H1 (cell line): ENCODE measurements at regions not wholly inside any gene's neighbourhood (a gene's known extent, or its start where the extent isn't known, plus 50 kb on each side); places are given as distances from the start of the nearest gene placed in this dataset.

ENCODE experiments used
- CTCF ChIA-PET: fragments of 300-600 bp; sonication (Branson Sonifier 250); formaldehyde crosslinking; loops from one replicate; lab custom pipeline; 2021; ENCODE audit not compliant: partially characterized antibody; lab: Charles Lee
- POLR2A ChIA-PET: fragments of 300-600 bp; sonication (Branson Sonifier 250); formaldehyde crosslinking; loops from one replicate; lab custom pipeline; 2021; ENCODE audit warnings: inconsistent platforms; ENCODE audit not compliant: partially characterized antibody; lab: Charles Lee
- DNase-seq, 2 experiments: peaks; one replicate each; pipeline versions ENCODE4 v3.0.0 to v3.0.0-alpha.2; 2010 to 2022; ENCODE audit warnings: low spot score in 2 of 2, low read depth in 1 of 2, mixed read lengths in 1 of 2
- FAIRE-seq: peaks from 2 replicates; lab custom pipeline; 2011; peaks lifted over from hg19 to GRCh38; lab: Jason Lieb, UNC
- H2AFZ ChIP-seq: 2 replicates; pipeline ENCODE4 v1.8.1; 2012; ENCODE audit warnings: low read length, inconsistent platforms
- H2AK5ac ChIP-seq: 2 replicates; pipeline ENCODE4 v1.6.1; 2013; ENCODE audit warnings: low read depth, low read length
- H2BK120ac ChIP-seq: replicated peaks from 2 replicates; pipeline ENCODE3; 2013; ENCODE audit warnings: low read depth, low read length, inconsistent platforms
- H2BK12ac ChIP-seq: 2 replicates; pipeline ENCODE4 v1.6.1; 2013; ENCODE audit warnings: low read depth, low read length
- H2BK15ac ChIP-seq: 2 replicates; pipeline ENCODE4 v1.6.1; 2013; ENCODE audit warnings: low read length
- H2BK20ac ChIP-seq: 2 replicates; pipeline ENCODE4 v1.6.1; 2013; ENCODE audit warnings: low read length
- H2BK5ac ChIP-seq: 2 replicates; pipeline ENCODE4 v1.6.1; 2013; ENCODE audit warnings: low read depth, low read length
- H3K14ac ChIP-seq: 2 replicates; pipeline ENCODE4 v1.6.1; 2013; ENCODE audit warnings: inconsistent platforms; ENCODE audit not compliant: insufficient read length
- H3K18ac ChIP-seq: 2 replicates; pipeline ENCODE4 v1.6.1; 2013; ENCODE audit warnings: low read length; ENCODE audit errors: extremely low read depth
- H3K23ac ChIP-seq: 2 replicates; pipeline ENCODE4 v1.6.1; 2013; ENCODE audit warnings: inconsistent platforms; ENCODE audit not compliant: insufficient read length
- H3K23me2 ChIP-seq: 2 replicates; pipeline ENCODE4 v1.6.1; 2013; ENCODE audit warnings: low read depth, low read length
- H3K27ac ChIP-seq: 2 replicates; pipeline ENCODE4 v1.6.1; 2011; ENCODE audit warnings: low read depth, low read length, inconsistent platforms
- H3K27me3 ChIP-seq, 4 experiments: replicated peaks in 1 of 4; 1 replicate in 1 of 4; 2 replicates in 3 of 4; pipeline versions ENCODE4 v1.6.1 to v1.8.1; 2011 to 2013; ENCODE audit warnings: low read length in 3 of 4, mild to moderate bottlenecking in 3 of 4, inconsistent platforms in 2 of 4, mixed read lengths in 2 of 4, moderate library complexity in 1 of 4; ENCODE audit not compliant: control insufficient read depth in 3 of 4, insufficient read depth in 3 of 4; ENCODE audit errors: extremely low read depth in 1 of 4
- H3K36me3 ChIP-seq, 4 experiments: 2 replicates each; pipeline versions ENCODE4 v1.6.1 to v1.8.1; 2011 to 2013; ENCODE audit warnings: mild to moderate bottlenecking in 4 of 4, low read length in 3 of 4, moderate library complexity in 2 of 4, control low read depth in 1 of 4, inconsistent platforms in 1 of 4; ENCODE audit not compliant: insufficient read depth in 4 of 4, control insufficient read depth in 2 of 4
- H3K4ac ChIP-seq: replicated peaks from 2 replicates; pipeline ENCODE3; 2013; ENCODE audit warnings: low read length, low read depth, mixed read lengths, inconsistent platforms; ENCODE audit not compliant: insufficient read length
- H3K4me1 ChIP-seq, 4 experiments: replicated peaks in 1 of 4; 1 replicate in 1 of 4; 2 replicates in 3 of 4; pipeline versions ENCODE4 v1.6.1 to v1.8.1; 2011 to 2013; ENCODE audit warnings: low read length in 3 of 4, inconsistent platforms in 2 of 4, mixed read lengths in 1 of 4; ENCODE audit not compliant: insufficient read depth in 4 of 4, control insufficient read depth in 3 of 4
- H3K4me2 ChIP-seq, 2 experiments: 2 replicates each; pipeline versions ENCODE4 v1.6.1 to v1.8.1; 2011 to 2013; ENCODE audit warnings: low read depth in 2 of 2, low read length in 2 of 2, control low read depth in 1 of 2, inconsistent platforms in 1 of 2, mild to moderate bottlenecking in 1 of 2; ENCODE audit not compliant: insufficient read depth in 1 of 2
- H3K4me3 ChIP-seq, 4 experiments: fragments of 200-600, 300-600 bp in 1 of 4; sonication (generic), shearing (Covaris generic), sonication (Bioruptor Twin) in 1 of 4; 2 replicates each; pipeline versions ENCODE4 v1.5.1 to v1.8.1; 2011 to 2016; ENCODE audit warnings: low read length in 4 of 4, low read depth in 3 of 4, control low read depth in 2 of 4, inconsistent platforms in 2 of 4, mild to moderate bottlenecking in 2 of 4, mixed read lengths in 1 of 4, moderate library complexity in 1 of 4; ENCODE audit not compliant: insufficient read depth in 2 of 4; ENCODE audit errors: extremely low read depth in 1 of 4
- H3K56ac ChIP-seq: replicated peaks from 2 replicates; pipeline ENCODE3; 2013; ENCODE audit warnings: low read depth, mild to moderate bottlenecking, mixed read lengths, low read length, inconsistent platforms; ENCODE audit not compliant: insufficient read length
- H3K79me1 ChIP-seq: 2 replicates; pipeline ENCODE4 v1.6.1; 2013; ENCODE audit warnings: low read depth, low read length, control low read depth
- H3K79me2 ChIP-seq, 2 experiments: 2 replicates each; pipeline versions ENCODE4 v1.6.1 to v1.8.1; 2012 to 2013; ENCODE audit warnings: low read length in 2 of 2, mild to moderate bottlenecking in 2 of 2, inconsistent platforms in 1 of 2; ENCODE audit not compliant: insufficient read depth in 2 of 2, control insufficient read depth in 1 of 2
- H3K9ac ChIP-seq, 4 experiments: replicated peaks in 1 of 4; 1 replicate in 1 of 4; 2 replicates in 3 of 4; pipeline versions ENCODE4 v1.6.1 to v1.8.1; 2011 to 2013; ENCODE audit warnings: low read depth in 3 of 4, low read length in 3 of 4, control low read depth in 2 of 4, mild to moderate bottlenecking in 2 of 4, moderate library complexity in 2 of 4, inconsistent platforms in 1 of 4; ENCODE audit errors: extremely low read depth in 1 of 4
- H3K9me3 ChIP-seq, 2 experiments: 2 replicates each; pipeline versions ENCODE4 v1.6.1 to v1.8.1; 2012 to 2013; ENCODE audit warnings: mild to moderate bottlenecking in 2 of 2, moderate library complexity in 2 of 2, control low read depth in 1 of 2, inconsistent platforms in 1 of 2, low read depth in 1 of 2, low read length in 1 of 2, mixed read lengths in 1 of 2; ENCODE audit not compliant: insufficient read depth in 2 of 2
- H4K20me1 ChIP-seq, 2 experiments: replicated peaks in 1 of 2; 2 replicates each; pipeline versions ENCODE3 to v1.8.1; 2011 to 2013; ENCODE audit warnings: inconsistent platforms in 2 of 2, low read length in 2 of 2, mild to moderate bottlenecking in 1 of 2; ENCODE audit not compliant: insufficient read depth in 2 of 2, control insufficient read depth in 1 of 2
- H4K5ac ChIP-seq: 2 replicates; pipeline ENCODE4 v1.6.1; 2013; ENCODE audit warnings: low read length, low read depth, mixed read lengths, inconsistent platforms; ENCODE audit not compliant: insufficient read length
- H4K8ac ChIP-seq: 2 replicates; pipeline ENCODE4 v1.8.0; 2013; ENCODE audit warnings: mild to moderate bottlenecking, moderate library complexity, low read length, inconsistent platforms; ENCODE audit not compliant: insufficient read depth; ENCODE audit errors: extremely low read depth
- H4K91ac ChIP-seq: replicated peaks from 2 replicates; pipeline ENCODE3; 2013; ENCODE audit warnings: low read length, mixed read lengths, inconsistent platforms; ENCODE audit not compliant: insufficient read length
- BACH1 ChIP-seq: IDR thresholded peaks from 2 replicates; pipeline ENCODE4 v1.6.1; 2012; ENCODE audit warnings: low read length, improper control_type of control experiment
- BRCA1 ChIP-seq: IDR thresholded peaks from 2 replicates; pipeline ENCODE4 v1.6.1; 2012; ENCODE audit warnings: low read depth, low read length, improper control_type of control experiment
- CBX5 ChIP-seq: fragments of 300-800, 300-1000 bp; sonication (generic); IDR thresholded peaks from 2 replicates; pipeline ENCODE4 v1.7.1; 2016; ENCODE audit warnings: antibody characterized with exemption, low read length, low read depth
- CBX8 ChIP-seq: fragments of 300-800, 300-1000 bp; sonication (generic); IDR thresholded peaks from 2 replicates; pipeline ENCODE4 v1.7.1; 2016; ENCODE audit warnings: low read depth, low read length, borderline replicate concordance
- EGR1 ChIP-seq: IDR thresholded peaks from 2 replicates; pipeline ENCODE4 v1.6.1; 2011; ENCODE audit warnings: low read depth, low read length, borderline replicate concordance
- GABPA ChIP-seq: IDR thresholded peaks from 2 replicates; pipeline ENCODE4 v1.6.1; 2011; ENCODE audit warnings: mild to moderate bottlenecking, low read length, moderate library complexity, borderline replicate concordance; ENCODE audit not compliant: insufficient read depth
- JUN ChIP-seq: IDR thresholded peaks from 2 replicates; pipeline ENCODE4 v1.6.1; 2011; ENCODE audit warnings: low read depth, mild to moderate bottlenecking, improper control_type of control experiment, low read length
- KDM1A ChIP-seq: fragments of 200-600, 300-600 bp; sonication (generic); IDR thresholded peaks from 2 replicates; pipeline ENCODE4 v1.7.1; 2016; ENCODE audit warnings: mild to moderate bottlenecking, low read length, borderline replicate concordance
- KDM5A ChIP-seq: fragments of 200-600 bp; IDR thresholded peaks from 2 replicates; pipeline ENCODE4 v1.7.1; 2012; ENCODE audit warnings: mild to moderate bottlenecking, low read length, inconsistent platforms, mixed read lengths
- RAD21 ChIP-seq, 2 experiments: IDR thresholded peaks in 1 of 2; conservative IDR thresholded peaks in 1 of 2; 2 replicates each; pipeline ENCODE4 v1.6.1; 2011; ENCODE audit warnings: low read depth in 2 of 2, low read length in 2 of 2, improper control_type of control experiment in 1 of 2, inconsistent platforms in 1 of 2, mild to moderate bottlenecking in 1 of 2, moderate library complexity in 1 of 2
- RNF2 ChIP-seq: fragments of 200-900, 300-1000 bp; sonication (generic); IDR thresholded peaks from 2 replicates; pipeline ENCODE4 v1.7.1; 2016; ENCODE audit warnings: borderline replicate concordance, low read depth, mild to moderate bottlenecking, antibody characterized with exemption, low read length; ENCODE audit not compliant: poor library complexity, severe bottlenecking; ENCODE audit errors: missing control alignments
- RXRA ChIP-seq: IDR thresholded peaks from 2 replicates; pipeline ENCODE4 v1.6.1; 2011; ENCODE audit warnings: low read depth, mild to moderate bottlenecking, low read length, moderate library complexity; ENCODE audit not compliant: insufficient read depth
- SP2 ChIP-seq: IDR thresholded peaks from 2 replicates; pipeline ENCODE4 v1.6.1; 2012; ENCODE audit warnings: mild to moderate bottlenecking, low read length, inconsistent platforms
- TBP ChIP-seq: IDR thresholded peaks from 2 replicates; pipeline ENCODE4 v1.6.1; 2011; ENCODE audit warnings: low read depth, low read length, improper control_type of control experiment
- WGBS, 2 experiments: shearing (Covaris generic) in 1 of 2; methylation state at CpG; one replicate each; pipeline versions ENCODE4 v1.1.6 to v1.1.7; 2013 to 2015; ENCODE audit warnings: low lambda C conversion rate in 2 of 2, mixed read lengths in 2 of 2, inconsistent platforms in 1 of 2, low coverage in 1 of 2, missing lambda C conversion rate in 1 of 2; ENCODE audit not compliant: insufficient replicate concordance in 2 of 2, insufficient coverage in 1 of 2, insufficient read length in 1 of 2; ENCODE audit errors: extremely low coverage in 1 of 2, missing lambda C conversion rate in 1 of 2; 5-methylcytosine and 5-hydroxymethylcytosine counted together
- TF ChIP-seq, protein P1 (sequence below): IDR thresholded peaks from 2 replicates; pipeline ENCODE4 v1.6.1; 2012; ENCODE audit warnings: inconsistent platforms

DNA sequence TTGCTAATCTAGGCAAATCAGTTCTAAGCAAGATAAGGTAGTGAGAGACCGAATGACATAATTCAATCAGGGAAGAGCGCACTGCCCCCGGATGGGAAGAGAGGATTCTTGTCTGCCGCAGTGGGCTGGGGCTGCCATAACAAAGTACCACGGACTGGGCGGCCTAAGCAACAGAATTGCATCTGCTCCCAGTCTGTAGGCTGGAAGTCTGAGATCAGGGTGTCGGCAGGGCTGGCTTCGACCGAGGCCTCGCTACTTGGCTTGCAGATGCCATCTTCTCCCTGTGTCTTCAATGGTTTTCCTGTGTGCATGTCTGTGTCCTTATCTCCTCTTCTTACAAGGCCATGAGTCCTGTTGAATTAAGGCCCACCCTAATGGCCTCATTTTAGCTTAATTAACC, 59.7 kb upstream of the TMEM72 start:
- Histone ChIP-seq H4K5ac (no peak overlapping the region), H3K27me3 (no peaks in the 10 kb centered on the region; a peak in 2 of 7 replicates), H3K4me2 (no peak overlapping the region), H3K9me3 (no peaks in the 10 kb centered on the region), H3K27ac (no peak overlapping the region), H2BK120ac (no peak overlapping the region), H3K4ac (no peak overlapping the region), H3K79me1 (no peaks in the 10 kb centered on the region), H3K4me3 (no peak overlapping the region), H3K14ac (no peak overlapping the region), H2BK12ac (no peak overlapping the region), H2AFZ (no peak overlapping the region), H2BK15ac (no peak overlapping the region), H4K20me1 (no peaks in the 10 kb centered on the region), H3K36me3 (no peaks in the 10 kb centered on the region), H4K8ac (no peak overlapping the region), H3K9ac (no peak overlapping the region), H3K23me2 (no peaks in the 10 kb centered on the region), H3K18ac (no peak overlapping the region), H3K23ac (no peak overlapping the region), H3K79me2 (no peaks in the 10 kb centered on the region), H2BK20ac (no peak overlapping the region), H4K91ac (no peak overlapping the region), H3K4me1 (peaks cover 0 to 4% (median 0%) of the 10 kb centered on the region in 4 experiments; a peak in 2 of 7 replicates), H3K56ac (no peak overlapping the region), H2BK5ac (no peak overlapping the region), H2AK5ac (no peak overlapping the region)
- WGBS, 2 experiments, result 95% methylated on average over 10 of the region's 10 CpGs; no CpG with 5 or more reads in 1 of the 2 experiments
- ChIA-PET CTCF (interaction anchor here (0.5 to 1.2 kb wide), 2 partner anchors 13 to 117 kb away, joined by 3 read pairs; no protein-coding TSS in a partner anchor), POLR2A (no interaction called here)
- FAIRE-seq (no peak), DNase-seq (no peak)
- no peak for TF ChIP-seq GABPA
- no peak for TF ChIP-seq CBX8
- TF ChIP-seq RAD21 (IDR thresholded peaks at IDR 0.05 in 1 of 2, conservative IDR thresholded peaks at IDR 0.05 in 1 of 2; ENCODE audit: low read depth in 2 of 2, low read length in 2 of 2), result no peak
- TF ChIP-seq KDM1A, result no peak
- TF ChIP-seq RXRA, result no peak
- TF ChIP-seq RNF2, result no peak
- no peak for TF ChIP-seq EGR1
- no peak for TF ChIP-seq JUN
- no peak for TF ChIP-seq CBX5
- TF ChIP-seq TBP, result no peak
- no peak for TF ChIP-seq BACH1
- TF ChIP-seq, protein P1, sequence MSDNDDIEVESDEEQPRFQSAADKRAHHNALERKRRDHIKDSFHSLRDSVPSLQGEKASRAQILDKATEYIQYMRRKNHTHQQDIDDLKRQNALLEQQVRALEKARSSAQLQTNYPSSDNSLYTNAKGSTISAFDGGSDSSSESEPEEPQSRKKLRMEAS, result no peak
- TF ChIP-seq BRCA1, result no peak
- no peak for TF ChIP-seq SP2
- no peak for TF ChIP-seq KDM5A
